Activated T-helper 1 cell treated with anti-CD3 and anti-CD28 coated beads, Interleukin-2, amount 50 U/mL, for 16 hours (primary cell): ENCODE measurements at regions not wholly inside any gene's neighbourhood (a gene's known extent, or its start where the extent isn't known, plus 50 kb on each side); places are given as distances from the start of the nearest gene placed in this dataset.
"Not testable (repeated sequence)": the region's sequence is repeated elsewhere in the genome, so short reads cannot be mapped to it uniquely, and the experiment has no call there.

Experiments
- DNase-seq, 2 donors: peaks; one replicate each; pipeline ENCODE4 v3.0.0-alpha.2; 2020; ENCODE audit warnings: low read depth in 1 of 2, low spot score in 1 of 2

DNA sequence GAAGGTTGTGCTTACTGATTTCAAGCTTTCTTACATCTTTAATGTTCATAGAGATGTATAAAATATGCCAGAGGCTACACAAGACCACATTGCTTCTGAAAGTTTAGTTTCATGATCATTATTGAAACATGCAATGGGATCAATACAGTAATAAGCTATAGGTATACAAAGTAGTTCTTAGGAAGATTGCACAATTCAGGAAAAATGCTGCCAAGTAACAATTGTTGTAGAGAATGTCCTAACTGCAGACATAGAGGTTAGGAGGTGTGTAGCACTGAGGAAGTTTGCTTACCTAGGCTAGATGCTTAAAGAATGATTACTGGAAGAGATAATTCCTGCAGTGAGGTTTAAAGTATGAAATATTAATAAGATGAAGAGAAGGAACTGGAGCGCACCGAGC is 259.5 kb upstream of the CYRIA start:
- DNase-seq: no peak

DNA sequence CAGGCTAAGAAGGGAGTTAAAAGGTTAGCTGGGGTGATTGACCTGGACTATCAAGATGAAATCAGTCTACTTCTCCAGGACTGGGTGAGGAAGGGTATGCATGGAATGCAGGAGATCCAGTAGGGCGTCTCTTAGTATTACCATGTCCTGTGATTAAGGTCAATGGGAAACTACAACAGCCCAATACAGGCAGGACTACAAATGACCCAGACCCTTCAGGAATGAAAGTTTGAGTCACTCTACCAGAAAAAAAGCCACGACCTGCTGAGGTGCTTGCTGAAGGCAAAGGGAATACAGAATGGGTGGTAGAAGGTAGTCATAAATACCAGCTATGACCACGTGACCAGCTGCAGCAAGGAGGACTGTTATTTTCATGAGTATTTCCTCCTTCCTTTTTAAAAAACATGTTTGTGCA is 249.7 kb upstream of the CYRIA start:
- DNase-seq: not testable (repeated sequence)

DNA sequence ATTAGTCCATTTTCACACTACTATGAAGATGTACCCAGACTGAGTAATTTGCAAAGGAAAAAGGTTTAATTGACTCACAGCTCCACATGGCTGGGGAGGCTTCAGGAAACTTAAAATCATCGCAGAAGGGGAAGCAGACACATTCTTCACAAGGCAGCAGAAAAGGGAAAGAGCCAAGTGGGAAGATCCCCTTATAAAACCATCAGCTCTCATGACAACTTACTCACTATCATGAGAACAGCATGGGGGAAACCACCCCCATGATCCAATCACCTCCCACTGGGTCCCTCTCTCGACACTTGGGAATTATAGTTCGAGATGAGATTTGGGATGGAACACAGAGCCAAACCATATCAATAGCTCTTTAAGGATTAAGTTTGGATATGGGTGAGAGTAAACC is 246.1 kb upstream of the CYRIA start:
- DNase-seq: no peak

DNA sequence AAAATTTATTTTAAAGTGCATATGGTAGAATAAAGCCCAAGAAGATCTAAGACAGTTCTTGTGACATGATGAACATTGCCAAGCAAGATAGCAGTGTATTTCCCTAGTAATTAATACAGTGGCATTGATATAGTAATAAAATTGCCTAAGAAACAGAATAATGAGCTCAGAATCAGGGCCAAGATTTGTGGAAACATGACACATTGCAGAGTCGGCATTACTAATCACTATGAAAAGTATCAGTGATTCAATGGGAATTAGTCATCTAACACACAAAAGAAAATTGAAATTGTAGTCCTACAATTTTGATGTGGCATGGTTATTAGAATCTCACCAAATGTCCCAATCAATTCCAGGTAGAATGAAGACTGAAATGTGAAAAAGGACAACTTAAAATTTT is 243.0 kb upstream of the CYRIA start:
- no peak for DNase-seq

DNA sequence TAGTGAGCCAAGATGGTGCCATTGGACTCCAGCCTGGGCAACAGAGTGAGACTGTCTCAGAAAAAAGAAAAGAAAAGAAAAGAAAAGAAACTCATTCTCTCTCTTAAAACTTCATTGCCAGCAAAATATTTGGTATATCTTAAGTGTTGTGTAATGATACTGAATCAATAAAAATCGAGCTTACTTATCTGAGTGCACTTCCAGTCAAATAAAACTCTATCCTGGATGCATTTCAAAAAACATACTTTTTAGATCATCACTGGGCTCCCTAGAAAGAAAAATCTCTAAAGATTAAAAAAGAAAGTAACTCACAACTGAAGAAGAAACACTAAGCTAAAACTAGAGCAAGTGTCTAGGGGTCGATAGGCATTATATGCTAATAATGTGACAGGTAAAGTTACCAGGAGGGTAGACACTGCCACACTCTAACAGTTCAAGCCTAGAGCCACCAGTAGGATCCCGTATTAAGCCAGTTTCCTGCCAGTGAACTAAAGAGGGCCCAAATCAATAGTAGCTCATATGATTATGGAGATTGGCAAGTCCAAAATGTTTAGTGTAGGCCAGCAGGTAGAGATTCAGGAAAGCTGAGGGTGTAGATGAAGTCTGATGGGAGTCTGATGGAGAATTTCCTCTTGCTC is 242.1 kb upstream of the CYRIA start:
- no peak for DNase-seq

DNA sequence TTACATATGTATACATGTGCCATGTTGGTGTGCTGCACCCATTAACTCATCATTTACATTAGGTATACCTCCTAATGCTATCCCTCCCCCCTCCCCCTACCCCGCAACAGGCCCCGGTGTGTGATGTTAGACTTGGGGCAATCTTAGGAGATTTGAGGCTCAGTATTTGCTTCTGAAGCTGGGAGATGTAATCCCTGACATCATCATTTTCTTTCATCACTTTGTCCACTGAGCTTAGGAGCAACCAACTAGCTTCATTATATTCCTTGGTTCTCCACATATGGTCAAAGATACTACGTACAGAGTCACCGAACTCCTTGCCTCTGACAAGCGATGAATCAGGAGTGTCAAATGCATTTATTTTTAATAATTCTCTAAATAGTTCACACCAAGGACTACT is 239.7 kb upstream of the CYRIA start:
- not testable (repeated sequence) for DNase-seq

DNA sequence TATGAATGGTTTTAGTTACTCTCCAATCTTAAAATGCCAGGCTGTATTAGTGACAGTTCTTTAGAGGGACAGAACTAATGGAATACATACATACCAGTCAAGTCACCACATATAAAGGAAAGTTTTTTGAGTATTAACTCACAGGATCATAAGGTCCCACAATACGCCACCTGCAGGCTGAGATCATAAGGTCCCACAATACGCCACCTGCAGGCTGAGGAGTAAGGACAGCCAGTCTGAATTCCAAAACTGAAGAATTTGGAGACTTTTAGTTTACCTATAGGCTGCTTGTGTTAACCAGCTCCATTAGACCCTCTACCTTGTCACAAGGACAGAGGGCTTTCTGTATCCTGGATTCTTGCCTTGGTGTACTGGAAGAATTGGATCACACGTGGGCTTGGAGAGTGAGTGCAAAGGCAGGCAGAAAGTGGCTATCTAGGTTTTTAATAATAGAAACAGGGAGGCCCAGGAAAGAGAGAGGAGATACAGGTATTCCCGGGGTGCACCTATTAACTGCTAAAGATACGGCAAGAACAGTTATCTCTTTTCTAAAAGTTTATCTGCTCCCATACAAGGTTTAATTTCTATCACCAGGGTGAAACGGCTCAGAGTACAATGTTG is 234.9 kb upstream of the CYRIA start:
- DNase-seq: no peak

DNA sequence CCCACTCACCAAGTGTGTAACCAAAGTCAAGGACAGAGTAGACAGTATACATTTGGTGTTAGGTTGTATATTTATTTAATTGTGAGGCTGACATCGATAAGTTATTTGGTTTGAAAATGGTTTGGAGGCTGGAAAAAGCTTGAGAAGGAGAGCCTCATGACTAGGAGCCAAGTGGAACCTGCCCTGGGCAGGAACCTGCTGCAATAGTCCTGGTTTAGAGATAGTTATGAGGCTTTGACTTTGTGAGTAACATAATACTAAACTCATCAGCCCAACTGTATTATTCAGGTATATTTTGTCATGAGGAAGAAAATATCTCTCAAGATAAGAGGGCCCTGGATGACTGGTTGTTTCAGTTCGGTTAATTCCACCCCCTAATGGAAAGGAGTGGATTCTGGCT is 234.3 kb upstream of the CYRIA start:
- no peak for DNase-seq

DNA sequence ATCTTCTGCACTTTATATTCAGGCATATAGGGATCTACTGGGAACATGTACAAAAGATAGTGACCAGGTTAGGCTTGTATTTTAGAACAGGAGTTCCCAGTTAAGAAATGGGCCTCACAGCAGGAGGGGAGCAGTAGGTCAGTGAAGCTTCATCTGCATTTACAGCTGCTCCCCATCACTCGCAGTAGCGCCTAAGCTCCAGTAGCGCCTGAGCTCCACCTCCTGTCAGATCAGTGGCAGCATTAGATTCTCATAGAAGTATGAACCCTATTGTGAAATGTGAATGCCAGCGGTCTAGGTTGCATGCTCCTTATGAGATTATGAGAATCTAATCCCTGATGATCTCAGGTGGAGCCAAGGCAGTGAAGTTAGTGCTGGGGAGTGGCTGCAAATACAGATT is 224.4 kb upstream of the CYRIA start:
- DNase-seq: no peak

DNA sequence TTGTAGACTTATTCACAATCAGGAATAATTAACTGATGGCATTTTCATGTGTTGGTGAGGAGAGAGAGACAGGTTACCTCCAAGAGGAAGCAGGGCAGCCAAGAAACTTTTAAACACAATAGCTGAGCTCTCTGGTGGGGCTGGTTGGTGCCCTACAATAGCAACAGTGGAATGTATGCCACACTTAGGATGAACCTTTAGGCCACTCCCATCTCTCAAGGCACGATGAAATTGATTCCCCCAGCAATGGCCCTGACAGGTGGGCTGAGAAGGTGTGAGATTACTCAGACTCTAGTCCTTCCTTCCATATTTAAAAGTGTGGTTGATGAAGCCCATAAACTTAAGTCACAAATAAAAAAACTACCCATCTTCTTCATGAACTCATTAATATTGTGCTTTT is 219.4 kb upstream of the CYRIA start:
- DNase-seq: no peak

DNA sequence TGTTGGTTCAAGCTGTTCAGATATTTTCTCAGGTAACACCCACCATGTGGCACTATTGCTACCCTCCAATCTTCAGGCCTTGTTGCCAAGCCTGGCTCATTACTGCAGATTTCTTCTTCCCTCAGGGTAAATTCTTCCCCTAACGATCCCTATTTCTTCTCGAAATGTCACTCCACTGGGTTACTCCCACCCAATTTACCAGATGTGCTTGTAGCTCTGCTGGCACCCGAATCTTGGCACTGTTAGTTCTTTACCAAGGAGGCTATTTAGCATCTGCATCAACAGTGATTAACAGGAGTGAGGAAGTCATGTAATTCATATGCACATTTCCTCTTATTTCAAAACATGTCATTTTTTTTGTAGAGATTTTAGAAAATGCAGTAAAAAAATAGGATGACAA is 217.1 kb upstream of the CYRIA start:
- DNase-seq: no peak

DNA sequence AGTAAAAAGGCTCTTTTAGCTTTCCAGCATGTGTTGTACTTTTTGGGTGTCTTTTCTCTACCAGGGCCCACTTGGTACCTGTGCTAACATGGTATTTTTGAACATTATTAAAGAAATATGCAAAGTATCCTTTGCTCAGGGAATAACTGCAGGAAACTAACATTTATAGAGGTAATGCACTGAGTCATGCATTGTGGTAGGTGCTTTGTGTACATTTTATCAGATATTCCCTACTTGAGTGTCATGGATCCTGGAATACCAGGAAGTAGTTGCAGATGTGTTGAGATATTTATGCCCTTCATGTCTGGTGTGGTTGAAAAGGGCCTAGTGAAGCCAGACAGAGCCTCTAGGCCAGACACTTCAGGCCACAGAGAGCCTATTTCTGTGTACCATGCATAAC is 215.5 kb upstream of the CYRIA start:
- DNase-seq: no peak

DNA sequence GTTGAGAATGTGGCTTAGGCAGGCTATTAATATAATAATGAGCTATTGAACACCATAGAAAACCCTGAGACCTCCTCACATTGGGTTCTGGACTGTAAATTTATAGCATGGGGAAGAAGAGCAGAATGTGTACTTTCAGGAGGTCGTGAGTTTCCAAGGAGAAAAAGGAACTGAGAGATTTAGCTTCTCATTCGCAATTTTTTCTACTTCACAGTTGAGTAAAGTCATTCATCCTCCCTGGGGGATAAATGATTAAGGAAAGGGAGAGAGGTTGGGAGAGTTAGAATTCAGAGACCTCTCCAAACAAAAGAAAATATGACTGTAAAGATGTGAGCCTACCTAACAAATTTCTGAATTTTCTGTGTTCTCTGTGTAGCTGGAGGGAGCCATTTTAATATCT is 205.8 kb upstream of the CYRIA start:
- no peak for DNase-seq

DNA sequence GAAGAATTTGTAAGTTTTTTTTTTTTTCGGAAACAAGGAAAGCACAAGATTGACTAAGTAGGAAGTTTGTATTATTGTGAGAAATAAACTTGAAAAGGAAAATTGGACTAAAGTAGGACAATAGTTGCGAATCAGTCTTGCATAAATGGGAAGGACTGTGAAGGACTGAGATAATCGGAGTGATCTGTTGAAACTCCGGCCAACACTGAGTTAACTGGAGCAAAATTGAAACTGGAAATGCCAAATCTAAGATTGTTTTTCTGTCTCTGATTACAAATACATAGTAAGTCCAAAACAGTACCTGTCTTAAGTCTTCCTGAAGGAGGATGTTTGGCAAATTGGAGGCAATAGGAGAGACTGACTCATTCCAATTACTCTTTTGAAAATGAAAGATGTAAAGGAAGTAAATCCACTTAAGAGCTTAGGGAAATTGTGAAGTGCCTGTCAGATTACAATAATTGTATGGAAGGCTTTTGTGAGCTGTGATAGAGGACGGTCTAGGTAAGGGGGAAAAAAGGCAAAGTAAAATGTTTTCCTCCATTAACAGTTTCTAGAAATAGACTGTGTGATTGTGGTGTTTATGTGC is 204.9 kb upstream of the CYRIA start:
- DNase-seq: no peak

DNA sequence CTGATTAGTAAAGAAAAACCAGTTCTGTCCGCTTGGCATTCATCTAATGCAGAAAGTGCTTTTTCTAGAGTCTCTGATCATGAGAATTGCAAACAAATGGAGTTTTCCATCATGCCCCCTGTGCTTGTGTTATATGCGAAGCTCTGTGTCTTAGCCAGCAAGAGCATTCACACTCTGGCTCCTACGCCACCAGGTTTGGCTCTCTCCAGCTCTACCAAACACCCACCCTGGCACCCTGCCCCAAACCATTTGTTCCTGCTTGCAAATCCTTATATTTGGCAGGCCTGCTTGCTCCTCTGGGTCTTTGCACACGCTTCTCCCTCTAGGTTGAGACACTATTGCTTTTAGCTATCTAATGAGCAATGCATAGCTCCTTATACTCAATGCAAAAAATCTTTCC is 204.1 kb upstream of the CYRIA start:
- DNase-seq: no peak

DNA sequence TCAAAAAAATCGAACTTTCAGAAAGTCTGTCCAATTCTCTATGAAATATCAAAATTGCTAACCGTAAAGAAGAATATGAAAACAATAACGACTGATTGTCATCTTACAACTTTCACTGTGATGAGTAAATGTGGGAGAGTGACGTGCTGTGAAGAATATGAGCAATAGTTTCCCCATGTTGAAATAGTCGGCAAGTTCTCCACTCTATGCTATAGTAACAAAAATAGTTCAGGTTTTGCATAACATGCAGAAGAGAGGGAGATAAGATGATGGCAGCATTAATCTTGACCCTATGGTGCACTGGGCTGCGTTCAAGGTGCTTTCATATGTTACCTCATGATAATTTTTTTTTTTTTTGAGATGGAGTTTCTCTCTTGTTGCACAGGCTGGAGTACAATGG is 196.8 kb upstream of the CYRIA start:
- DNase-seq: no peak

DNA sequence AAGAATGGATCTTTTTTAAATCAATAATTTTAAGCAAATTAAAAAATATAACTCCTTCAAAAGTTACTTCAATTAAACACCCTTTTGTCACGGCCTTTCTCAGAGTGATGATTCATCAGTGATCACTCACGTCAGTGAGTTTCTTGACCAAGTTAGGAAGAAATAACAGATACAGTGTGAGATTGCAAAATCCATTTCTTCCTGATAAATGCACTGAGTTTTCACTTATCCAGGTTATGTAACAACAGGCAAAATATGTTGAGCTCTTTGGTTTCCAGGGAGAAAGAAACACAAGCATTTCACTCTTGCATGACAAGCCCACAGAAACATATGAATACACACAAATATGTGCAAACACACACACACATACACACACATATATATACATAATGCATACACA is 195.9 kb upstream of the CYRIA start:
- no peak for DNase-seq

DNA sequence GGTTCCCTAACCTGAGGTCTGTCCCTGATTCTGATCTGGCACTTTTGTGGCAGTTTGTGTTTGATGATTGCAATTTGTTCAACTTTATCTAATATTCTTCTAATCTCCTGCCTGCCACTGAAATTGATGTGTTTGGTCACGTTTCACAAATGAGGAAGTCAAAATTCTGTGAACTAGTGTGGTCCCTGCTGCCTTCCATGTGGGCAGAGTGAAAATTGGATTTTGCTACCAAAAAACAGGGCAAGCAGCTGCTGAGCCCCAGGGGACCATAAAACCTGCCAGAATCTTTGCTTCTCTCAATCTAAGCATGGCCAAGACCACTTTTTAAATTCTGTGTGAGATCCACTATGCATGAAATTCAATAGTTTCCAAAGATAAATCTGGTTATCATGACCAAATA is 195.5 kb upstream of the CYRIA start:
- no peak for DNase-seq

DNA sequence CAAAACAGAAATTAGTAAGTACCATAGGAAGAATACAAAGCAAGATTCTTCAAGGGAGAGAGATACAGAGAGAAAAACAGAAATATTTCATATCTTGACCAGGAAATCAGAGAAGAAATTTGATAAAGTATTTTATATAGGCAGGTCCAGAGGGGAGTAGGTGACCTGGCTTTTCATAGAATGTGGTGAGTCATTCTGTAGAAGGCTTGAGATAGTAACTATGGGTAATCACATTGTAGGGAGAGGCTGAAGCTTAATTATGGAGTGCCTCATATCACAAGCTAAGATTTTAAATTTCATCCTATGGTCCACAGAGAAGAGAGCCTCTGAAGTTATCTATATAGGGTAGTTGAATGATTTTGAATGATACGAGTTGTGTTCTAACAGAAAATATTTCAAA is 195.0 kb upstream of the CYRIA start:
- no peak for DNase-seq

DNA sequence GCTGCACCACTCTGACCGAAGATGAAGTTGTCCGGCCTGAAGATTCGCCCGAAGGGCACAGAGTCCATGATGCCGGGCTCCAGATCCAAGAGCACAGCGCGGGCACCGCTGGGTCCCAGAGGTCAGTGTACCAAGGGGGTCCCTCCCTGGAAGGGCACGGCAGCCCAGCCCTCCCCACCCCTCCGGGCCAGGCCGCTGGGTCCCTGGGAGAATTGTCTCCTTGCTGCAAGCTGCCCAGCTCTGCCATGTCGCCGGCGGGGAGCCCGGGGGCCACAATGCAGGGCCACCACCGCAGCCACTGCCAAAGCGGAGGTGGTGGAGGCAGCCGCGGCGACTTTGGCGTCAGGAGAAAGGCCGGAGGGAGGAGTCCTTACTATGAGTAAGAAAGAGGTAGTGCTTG is 189.5 kb upstream of the CYRIA start:
- DNase-seq: no peak

DNA sequence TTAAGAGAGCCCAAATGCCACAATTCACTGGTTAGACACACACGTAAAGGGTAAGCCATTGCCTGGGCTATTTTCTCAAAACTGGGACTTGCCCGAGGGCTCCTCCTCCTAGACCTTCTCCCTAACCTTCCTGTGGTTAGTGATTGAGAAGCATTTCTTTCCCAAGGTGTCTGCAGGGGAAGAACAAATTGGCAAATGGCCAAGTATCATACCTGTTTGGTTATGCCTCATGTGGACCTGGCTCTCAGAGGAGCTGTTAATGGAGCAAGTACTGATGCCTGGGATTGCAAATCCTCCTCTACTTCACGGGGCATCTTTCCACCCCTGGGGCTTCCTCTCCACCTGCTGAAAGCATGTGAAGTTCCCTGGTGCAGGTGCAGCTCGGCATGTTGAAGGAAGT is 187.5 kb upstream of the CYRIA start:
- no peak for DNase-seq

DNA sequence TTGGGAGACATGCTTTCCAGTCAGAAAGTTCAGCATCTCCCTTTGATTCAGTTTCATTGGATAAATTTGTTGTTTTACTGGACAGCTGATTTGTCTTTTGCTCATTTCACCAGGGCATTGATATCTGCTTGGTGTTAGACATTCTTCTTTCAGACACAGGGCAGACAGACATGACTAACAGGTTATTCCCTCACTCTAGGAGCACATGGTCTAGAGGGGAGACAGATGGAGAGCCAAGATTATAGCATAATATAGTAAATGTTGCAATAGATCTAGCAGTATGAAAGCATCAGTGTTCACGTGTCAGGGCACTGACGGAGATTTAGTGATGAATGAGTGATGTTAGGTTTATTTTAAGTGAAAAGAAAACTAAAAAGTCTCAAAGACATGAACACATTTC is 187.0 kb upstream of the CYRIA start:
- no peak for DNase-seq

DNA sequence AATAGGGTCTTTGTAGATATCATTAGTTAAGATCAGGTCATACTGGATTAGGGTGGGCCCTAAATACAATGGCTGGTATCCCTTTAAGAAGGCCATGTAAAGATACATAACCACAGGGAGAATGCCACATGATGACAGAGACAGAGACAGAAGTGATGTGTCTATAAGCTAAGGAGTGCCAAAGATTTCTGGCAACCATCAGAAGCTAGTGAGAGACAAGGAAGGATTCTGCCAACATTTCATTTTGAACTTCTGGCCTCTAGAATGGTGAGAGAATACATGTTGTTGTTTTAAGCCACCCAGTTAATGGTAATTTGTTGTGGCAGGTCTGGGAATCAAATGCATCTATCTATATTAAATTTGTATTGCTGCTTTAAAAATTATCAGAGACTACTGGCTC is 185.5 kb upstream of the CYRIA start:
- no peak for DNase-seq
